CD1c-positive myeloid dendritic cell (primary cell): ENCODE measurements at regions not wholly inside any gene's neighbourhood (a gene's known extent, or its start where the extent isn't known, plus 50 kb on each side); places are given as distances from the start of the nearest gene placed in this dataset.

Experiments used
- DNase-seq: peaks from one replicate; pipeline ENCODE4 v3.0.0-alpha.2; 2016; ENCODE audit errors: extremely low spot score

- DNase-seq, result no peak
These were observed 863.7 kb downstream of the GALR1 start for GRCh38 chr18:78113136-78113939.

DNA sequence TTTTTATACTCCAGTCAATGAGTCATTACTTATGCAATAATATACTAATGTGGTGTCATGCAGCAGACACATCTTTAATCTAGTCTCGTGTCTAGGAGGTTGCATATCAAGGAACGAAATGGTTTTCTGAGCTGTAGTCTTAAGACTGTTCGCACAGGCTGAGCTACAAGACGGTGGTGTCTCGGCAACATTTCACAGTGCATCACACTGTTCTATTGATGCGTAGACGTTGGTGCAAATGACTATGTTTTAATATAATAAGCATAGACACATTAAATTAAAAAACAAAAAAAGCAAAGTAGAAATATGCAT lies 864.2 kb downstream of the GALR1 start:
- no peak for DNase-seq

GRCh38 chr18:78115896-78116561 lies 863.6 kb upstream of the SALL3 start:
- no peak for DNase-seq

- no peak for DNase-seq
These were observed 856.3 kb upstream of the SALL3 start for GRCh38 chr18:78123144-78123909.

- no peak for DNase-seq
These were observed 855.5 kb upstream of the SALL3 start for GRCh38 chr18:78123926-78124797.

- no peak for DNase-seq
These were observed 854.3 kb upstream of the SALL3 start for GRCh38 chr18:78125206-78125896.

- DNase-seq, result no peak
These were observed 853.5 kb upstream of the SALL3 start for GRCh38 chr18:78126106-78126505.

GRCh38 chr18:78126536-78126935 lies 853.1 kb upstream of the SALL3 start:
- no peak for DNase-seq

DNA sequence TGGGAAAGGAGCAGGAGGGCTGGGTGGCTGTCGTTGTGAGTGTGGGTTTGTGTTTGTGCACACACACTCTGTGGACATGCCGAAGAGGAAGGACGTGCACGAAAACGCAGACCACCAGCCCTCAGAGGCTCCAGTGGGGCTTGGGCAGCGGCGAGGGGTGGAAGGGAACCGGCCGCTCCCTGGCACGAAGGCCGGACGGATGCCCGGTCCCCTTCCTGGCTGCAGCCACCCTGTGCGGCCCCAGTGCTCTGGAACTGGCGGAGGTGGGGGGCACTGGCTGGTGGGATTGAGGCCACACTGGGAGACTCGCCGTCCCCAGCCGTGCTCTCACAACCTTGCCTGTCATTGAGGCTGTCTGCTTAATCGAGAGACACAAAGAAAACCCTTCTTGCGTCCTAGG lies 852.6 kb upstream of the SALL3 start:
- DNase-seq, result no peak

DNA sequence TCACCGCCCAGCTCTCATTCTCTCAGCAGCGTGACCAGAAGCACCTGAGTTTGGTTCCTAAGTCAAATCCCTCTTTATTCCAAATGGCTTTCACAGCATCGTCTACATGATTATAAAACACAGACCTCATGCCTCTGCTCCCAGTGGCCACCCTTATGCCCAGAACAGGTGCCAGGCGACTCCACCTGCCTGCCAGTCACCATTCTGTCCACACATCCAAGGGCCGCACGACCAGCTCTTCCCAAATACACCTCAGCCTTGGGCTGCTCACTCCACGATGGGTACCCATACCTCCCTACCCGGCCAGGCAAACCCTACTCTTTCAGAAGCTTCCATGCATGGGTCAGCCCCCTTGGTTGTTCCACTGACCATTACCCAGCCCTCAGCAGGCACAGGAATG lies 851.6 kb upstream of the SALL3 start:
- no peak for DNase-seq

- DNase-seq, result no peak
These were observed 850.4 kb upstream of the SALL3 start for GRCh38 chr18:78129260-78129659.

GRCh38 chr18:78130232-78131195 lies 849.1 kb upstream of the SALL3 start:
- DNase-seq, result no peak

DNA sequence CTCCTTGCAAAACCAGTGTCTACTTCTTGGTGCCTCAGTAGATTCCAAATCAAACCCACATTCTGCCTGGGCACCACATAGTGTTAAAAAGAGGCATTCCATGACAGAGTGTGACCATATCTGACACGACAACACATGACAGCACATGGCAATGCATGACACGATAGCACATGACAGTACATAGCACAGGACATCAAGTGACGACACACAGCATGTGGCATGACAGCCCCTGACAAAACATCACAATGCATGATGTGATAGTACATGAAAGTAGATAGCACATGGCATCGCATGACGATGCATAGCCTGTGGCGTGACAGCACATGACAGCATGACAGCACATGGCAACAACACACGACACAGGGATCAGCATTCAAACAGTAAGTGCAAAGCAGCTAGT lies 845.9 kb upstream of the SALL3 start:
- no peak for DNase-seq

- DNase-seq, result no peak
These were observed 842.6 kb upstream of the SALL3 start for GRCh38 chr18:78136986-78137385.

- no peak for DNase-seq
These were observed 840.6 kb upstream of the SALL3 start for GRCh38 chr18:78138983-78139496.

DNA sequence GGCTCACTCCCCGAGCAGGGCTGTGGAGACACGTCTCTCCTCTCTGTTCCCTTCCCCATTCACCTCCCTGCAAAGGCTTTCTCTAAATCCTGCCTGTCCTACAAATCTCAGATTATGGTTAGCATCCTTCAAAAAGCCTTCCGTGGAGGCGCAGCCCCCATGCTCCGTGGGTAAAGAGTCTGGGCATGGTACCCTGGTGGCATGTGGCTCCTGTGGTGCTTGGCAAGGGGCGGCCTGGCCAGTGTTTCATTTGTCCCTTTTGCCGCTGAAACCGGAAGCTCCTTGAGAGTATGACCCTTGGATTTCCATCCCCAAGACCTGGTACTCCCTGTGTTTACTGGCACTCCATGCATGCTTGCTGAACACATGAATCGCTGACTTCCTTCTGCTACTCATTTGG lies 839.3 kb upstream of the SALL3 start:
- no peak for DNase-seq

DNA sequence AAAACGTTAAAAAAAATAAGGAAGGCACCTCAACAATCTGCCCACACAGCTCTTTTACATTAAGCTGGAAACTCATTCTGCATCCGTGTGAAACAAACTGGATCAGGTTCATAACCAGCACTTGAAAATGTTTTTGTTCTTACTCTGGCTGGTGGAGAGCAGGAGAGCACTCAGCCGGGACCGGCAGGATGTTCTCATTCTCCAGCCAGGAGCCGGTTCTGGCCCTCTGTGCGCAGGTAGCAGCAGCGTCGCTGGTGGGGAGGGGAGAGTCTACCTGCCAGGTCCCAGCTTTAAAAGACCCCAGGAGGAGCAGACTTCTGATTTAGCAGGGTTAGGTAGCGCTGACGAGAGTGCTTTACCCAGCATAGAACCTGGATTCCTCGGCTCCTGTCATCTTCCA lies 834.9 kb upstream of the SALL3 start:
- DNase-seq, result no peak

GRCh38 chr18:78145096-78145495 lies 834.5 kb upstream of the SALL3 start:
- no peak for DNase-seq

DNA sequence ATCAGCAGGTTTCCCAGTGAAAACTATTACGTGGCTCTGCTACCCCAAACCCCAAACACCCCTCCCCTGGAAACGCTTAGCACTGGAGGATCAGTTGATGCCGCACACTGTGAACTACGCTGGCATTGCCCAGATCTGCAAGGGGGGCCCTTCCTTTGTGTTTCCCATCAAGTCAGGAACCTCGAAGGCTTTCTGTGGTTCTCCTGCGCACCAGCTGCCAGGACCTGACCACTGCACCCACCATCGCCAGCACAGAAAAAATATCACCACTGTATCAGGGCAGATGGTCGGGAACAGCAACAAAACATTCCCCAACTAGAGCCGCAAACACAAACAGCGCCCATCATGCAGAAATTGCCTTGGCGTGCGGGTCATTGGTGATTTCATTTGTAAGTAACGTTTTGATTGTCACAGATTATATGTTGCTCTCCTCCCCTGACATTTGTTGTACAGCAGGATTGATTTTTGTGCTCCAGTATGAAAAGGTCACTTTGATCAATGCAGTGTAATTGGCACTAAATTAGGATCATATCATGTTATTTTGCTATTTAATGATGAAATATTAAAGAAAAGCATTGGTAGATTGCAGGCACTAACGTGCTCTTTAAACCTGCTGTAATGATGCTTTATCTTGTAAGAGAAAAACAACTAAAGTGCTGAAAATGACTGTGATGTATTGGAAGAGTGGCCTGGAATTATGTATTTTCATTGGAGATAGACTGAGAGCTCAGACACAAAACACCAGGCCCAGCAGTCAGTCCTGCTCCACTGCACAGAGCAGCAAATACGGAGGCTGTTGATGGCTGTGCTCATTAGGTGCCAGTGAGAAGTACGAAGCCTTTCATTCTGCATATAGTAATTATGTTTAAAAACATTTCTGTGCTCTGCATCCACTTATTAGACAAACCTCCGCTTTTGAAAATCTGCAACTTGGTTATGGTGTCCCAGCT lies 833.2 kb upstream of the SALL3 start:
- DNase-seq, result no peak
